ENCODE measurements at regions not wholly inside any gene's neighbourhood (a gene's known extent, or its start where the extent isn't known, plus 50 kb on each side); places are given as distances from the start of the nearest gene placed in this dataset.

GRCh38 chr11:76280151-76280881 is 74.0 kb upstream of the WNT11 start:
- Histone ChIP-seq H3K4me3 (ENCODE audit: control insufficient read depth in 2 of 3, extremely low read depth in 1 of 3, insufficient read depth in 2 of 3, low read depth in 1 of 3, low read length in 3 of 3) (no peak overlapping the region), H3K79me2 (ENCODE audit: control insufficient read depth, insufficient read depth, low read length) (no peaks in the 10 kb centered on the region), H3K4me1 (ENCODE audit: control insufficient read depth, extremely low read depth, insufficient read depth, low read length) (no peaks in the 10 kb centered on the region), H4K20me1 (ENCODE audit: control insufficient read depth, extremely low read depth, insufficient read depth, low read length) (peaks cover 3% of the 10 kb centered on the region), H3K27me3 (ENCODE audit: control insufficient read depth, extremely low read depth, insufficient read depth, low read length) (peaks cover under 1% of the 10 kb centered on the region), H3K9ac (ENCODE audit: control insufficient read depth, extremely low read depth, insufficient read depth, low read length) (no peak overlapping the region), H2AFZ (ENCODE audit: control insufficient read depth, low read length) (no peak overlapping the region), H3K27ac (ENCODE audit: control insufficient read depth, insufficient read depth, low read length) (no peak overlapping the region), H3K36me3 (ENCODE audit: control insufficient read depth in 2 of 2, extremely low read depth in 1 of 2, insufficient read depth in 2 of 2, low read length in 2 of 2) (no peaks in the 10 kb centered on the region), H3K4me2 (ENCODE audit: control insufficient read depth, extremely low read depth, insufficient read depth, low read depth, low read length) (no peak overlapping the region), H3K9me1 (ENCODE audit: control insufficient read depth, extremely low read depth, insufficient read depth, low read length) (no peaks in the 10 kb centered on the region), H3K9me3 (ENCODE audit: control insufficient read depth, low read depth, low read length) (no peaks in the 10 kb centered on the region)
- dilution Hi-C loops (cut with MboI; ENCODE audit: extremely low pct_ligation_motif_present, low sequenced_read_pairs) = no loop called here
- TF ChIP-seq EZH2 (IDR thresholded peaks at IDR 0.05; ENCODE audit: low read length) (no peak), CTCF (optimal IDR thresholded peaks at IDR 0.05 in 1 of 3, IDR thresholded peaks at IDR 0.05 in 1 of 3, conservative IDR thresholded peaks at IDR 0.05 in 1 of 3; ENCODE audit: extremely low read depth in 1 of 3, insufficient read depth in 2 of 3, low read length in 3 of 3) (no peak)
- DNase-seq (ENCODE audit: low read depth, low spot score) (no peak), FAIRE-seq (no peak)

- Histone ChIP-seq H2AFZ (ENCODE audit: control insufficient read depth, low read length) (no peak overlapping the region), H3K4me2 (ENCODE audit: control insufficient read depth, extremely low read depth, insufficient read depth, low read depth, low read length) (no peak overlapping the region), H4K20me1 (ENCODE audit: control insufficient read depth, extremely low read depth, insufficient read depth, low read length) (peaks cover 3% of the 10 kb centered on the region), H3K36me3 (ENCODE audit: control insufficient read depth in 2 of 2, extremely low read depth in 1 of 2, insufficient read depth in 2 of 2, low read length in 2 of 2) (no peaks in the 10 kb centered on the region), H3K9ac (ENCODE audit: control insufficient read depth, extremely low read depth, insufficient read depth, low read length) (no peak overlapping the region), H3K27ac (ENCODE audit: control insufficient read depth, insufficient read depth, low read length) (no peak overlapping the region), H3K9me3 (ENCODE audit: control insufficient read depth, low read depth, low read length) (no peaks in the 10 kb centered on the region), H3K4me1 (ENCODE audit: control insufficient read depth, extremely low read depth, insufficient read depth, low read length) (no peaks in the 10 kb centered on the region), H3K27me3 (ENCODE audit: control insufficient read depth, extremely low read depth, insufficient read depth, low read length) (no peaks in the 10 kb centered on the region), H3K4me3 (ENCODE audit: control insufficient read depth in 2 of 3, extremely low read depth in 1 of 3, insufficient read depth in 2 of 3, low read depth in 1 of 3, low read length in 3 of 3) (no peak overlapping the region), H3K9me1 (ENCODE audit: control insufficient read depth, extremely low read depth, insufficient read depth, low read length) (no peaks in the 10 kb centered on the region), H3K79me2 (ENCODE audit: control insufficient read depth, insufficient read depth, low read length) (no peaks in the 10 kb centered on the region)
- DNase-seq (ENCODE audit: low read depth, low spot score) = no peak
- dilution Hi-C loops (cut with MboI; ENCODE audit: extremely low pct_ligation_motif_present, low sequenced_read_pairs) = no loop called here
- no peak for TF ChIP-seq CTCF (optimal IDR thresholded peaks at IDR 0.05 in 1 of 3, IDR thresholded peaks at IDR 0.05 in 1 of 3, conservative IDR thresholded peaks at IDR 0.05 in 1 of 3; ENCODE audit: extremely low read depth in 1 of 3, insufficient read depth in 2 of 3, low read length in 3 of 3)
- TF ChIP-seq EZH2 (IDR thresholded peaks at IDR 0.05; ENCODE audit: low read length) = no peak
- FAIRE-seq = no peak
These were observed 73.3 kb upstream of the WNT11 start for GRCh38 chr11:76279646-76280045.
